Neural progenitor cell (in vitro differentiated cells): ENCODE measurements at regions not wholly inside any gene's neighbourhood (a gene's known extent, or its start where the extent isn't known, plus 50 kb on each side); places are given as distances from the start of the nearest gene placed in this dataset.

Source experiments
- DNase-seq: peaks from one replicate; pipeline ENCODE4 v3.0.0-alpha.2; 2016; ENCODE audit warnings: low spot score
- H2AFZ ChIP-seq: fragments of 200-600 bp; sonication (generic); replicated peaks from 2 replicates; pipeline ENCODE4 v1.6.1; 2016; ENCODE audit warnings: antibody characterized with exemption
- H3F3A ChIP-seq: fragments of 200-600 bp; sonication (generic); 2 replicates; pipeline ENCODE4 v1.6.1; 2016; ENCODE audit warnings: antibody characterized with exemption, low read depth
- H3K27ac ChIP-seq: fragments of 200-600 bp; sonication (generic); 2 replicates; pipeline ENCODE4 v1.5.1; 2016; ENCODE audit warnings: mild to moderate bottlenecking
- H3K27me3 ChIP-seq: fragments of 200-600 bp; sonication (generic); 2 replicates; pipeline ENCODE4 v1.6.1; 2016; ENCODE audit warnings: mild to moderate bottlenecking, moderate library complexity
- H3K36me3 ChIP-seq: fragments of 200-600 bp; sonication (generic); 2 replicates; pipeline ENCODE4 v1.5.1; 2016
- H3K4me1 ChIP-seq: fragments of 200-600 bp; sonication (generic); 2 replicates; pipeline ENCODE4 v1.6.1; 2016; ENCODE audit warnings: mixed run types
- H3K4me2 ChIP-seq: fragments of 200-600 bp; sonication (generic); 2 replicates; pipeline ENCODE4 v1.6.1; 2016
- H3K4me3 ChIP-seq: fragments of 200-600 bp; sonication (generic); 2 replicates; pipeline ENCODE4 v1.5.1; 2016
- H3K79me2 ChIP-seq: fragments of 200-600 bp; sonication (generic); 2 replicates; pipeline ENCODE4 v1.6.1; 2016; ENCODE audit warnings: low read depth
- H3K9ac ChIP-seq: fragments of 200-600 bp; sonication (generic); 2 replicates; pipeline ENCODE4 v1.6.1; 2016
- H3K9me3 ChIP-seq: fragments of 200-600 bp; sonication (generic); 2 replicates; pipeline ENCODE4 v1.5.1; 2016; ENCODE audit warnings: low read depth
- H4K20me1 ChIP-seq: fragments of 200-600 bp; sonication (generic); 2 replicates; pipeline ENCODE4 v1.6.1; 2016; ENCODE audit warnings: low read depth
- H3K27ac Mint-ChIP-seq: 3 replicates; pipeline ENCODE4 v1.8.0; 2021; ENCODE audit warnings: mixed read lengths
- H3K27me3 Mint-ChIP-seq: 2 replicates; pipeline ENCODE4 v1.8.0; 2022; ENCODE audit warnings: low read depth, mild to moderate bottlenecking, inconsistent platforms, moderate library complexity, mixed read lengths; ENCODE audit not compliant: insufficient read depth
- H3K36me3 Mint-ChIP-seq: 3 replicates; pipeline ENCODE4 v1.8.0; 2021; ENCODE audit warnings: mixed read lengths
- H3K4me1 Mint-ChIP-seq: 3 replicates; pipeline ENCODE4 v1.8.0; 2021; ENCODE audit warnings: mixed read lengths
- H3K4me3 Mint-ChIP-seq: 3 replicates; pipeline ENCODE4 v1.8.0; 2021; ENCODE audit warnings: mild to moderate bottlenecking, moderate library complexity, mixed read lengths
- H3K9me3 Mint-ChIP-seq: 3 replicates; pipeline ENCODE4 v1.8.0; 2020; ENCODE audit warnings: mixed read lengths
- CTCF ChIP-seq: fragments of 200-600 bp; sonication (generic); IDR thresholded peaks from 2 replicates; pipeline ENCODE4 v1.5.1; 2017; ENCODE audit warnings: antibody characterized with exemption, mild to moderate bottlenecking
- EZH2 ChIP-seq: fragments of 200-600 bp; sonication (generic); IDR thresholded peaks from 2 replicates; pipeline ENCODE4 v1.6.1; 2017; ENCODE audit warnings: antibody characterized with exemption, mild to moderate bottlenecking, moderate library complexity
- EZH2phosphoT487 ChIP-seq: fragments of 200-600 bp; sonication (generic); IDR thresholded peaks from 2 replicates; pipeline ENCODE4 v1.6.1; 2017; ENCODE audit warnings: antibody characterized with exemption

GRCh38 chrX:22629105-22629725 is 356.5 kb downstream of the CBLL2 start:
- H3K36me3 ChIP-seq = no peaks in the 10 kb centered on the region
- no peak overlapping the region for H3K4me3 Mint-ChIP-seq
- H3K9ac ChIP-seq = no peak overlapping the region
- no peaks in the 10 kb centered on the region for H3K36me3 Mint-ChIP-seq
- no peaks in the 10 kb centered on the region for H3K9me3 Mint-ChIP-seq
- H4K20me1 ChIP-seq = no peaks in the 10 kb centered on the region
- H3K27ac Mint-ChIP-seq = no peak overlapping the region
- H3K4me1 Mint-ChIP-seq = no peaks in the 10 kb centered on the region
- no peak overlapping the region for H2AFZ ChIP-seq
- H3K27me3 ChIP-seq = no peaks in the 10 kb centered on the region
- no peaks in the 10 kb centered on the region for H3K4me1 ChIP-seq
- no peak overlapping the region for H3K27ac ChIP-seq
- H3K79me2 ChIP-seq = no peaks in the 10 kb centered on the region
- no peak for DNase-seq
- no peaks in the 10 kb centered on the region for H3K9me3 ChIP-seq
- H3K27me3 Mint-ChIP-seq = peaks cover 2% of the 10 kb centered on the region
- H3K4me3 ChIP-seq = no peak overlapping the region
- no peak overlapping the region for H3K4me2 ChIP-seq
- TF ChIP-seq CTCF (no peak), EZH2phosphoT487 (no peak), EZH2 (no peak)
- no peaks in the 10 kb centered on the region for H3F3A ChIP-seq

GRCh38 chrX:22634083-22634482 is 361.4 kb downstream of the CBLL2 start:
- H3K27ac ChIP-seq = no peak overlapping the region
- no peak overlapping the region for H2AFZ ChIP-seq
- Mint-ChIP-seq H3K27ac (no peak overlapping the region), H3K4me1 (no peaks in the 10 kb centered on the region), H3K36me3 (no peaks in the 10 kb centered on the region), H3K4me3 (no peak overlapping the region), H3K27me3 (peaks cover 2% of the 10 kb centered on the region), H3K9me3 (no peaks in the 10 kb centered on the region)
- H3K9ac ChIP-seq = no peak overlapping the region
- no peaks in the 10 kb centered on the region for H3K36me3 ChIP-seq
- H3K4me1 ChIP-seq = no peaks in the 10 kb centered on the region
- no peaks in the 10 kb centered on the region for H3K79me2 ChIP-seq
- H3K4me2 ChIP-seq = no peak overlapping the region
- H3K9me3 ChIP-seq = peaks cover 4% of the 10 kb centered on the region
- TF ChIP-seq CTCF = no peak
- TF ChIP-seq EZH2phosphoT487 = no peak
- no peak for TF ChIP-seq EZH2
- H3F3A ChIP-seq = no peaks in the 10 kb centered on the region
- DNase-seq = no peak
- H4K20me1 ChIP-seq = no peaks in the 10 kb centered on the region
- H3K4me3 ChIP-seq = no peak overlapping the region
- no peaks in the 10 kb centered on the region for H3K27me3 ChIP-seq

GRCh38 chrX:22634751-22635150 is 362.0 kb downstream of the CBLL2 start:
- no peak overlapping the region for H3K4me3 Mint-ChIP-seq
- no peaks in the 10 kb centered on the region for H4K20me1 ChIP-seq
- no peaks in the 10 kb centered on the region for H3K27me3 ChIP-seq
- H3K36me3 ChIP-seq = no peaks in the 10 kb centered on the region
- H3K4me1 ChIP-seq = no peaks in the 10 kb centered on the region
- H3K4me2 ChIP-seq = no peak overlapping the region
- H3K9ac ChIP-seq = no peak overlapping the region
- DNase-seq = no peak
- H3K27ac Mint-ChIP-seq = no peak overlapping the region
- H3K4me3 ChIP-seq = no peak overlapping the region
- H3F3A ChIP-seq = no peaks in the 10 kb centered on the region
- H3K9me3 ChIP-seq = peaks cover 4% of the 10 kb centered on the region
- no peaks in the 10 kb centered on the region for H3K36me3 Mint-ChIP-seq
- peaks cover 2% of the 10 kb centered on the region for H3K27me3 Mint-ChIP-seq
- no peaks in the 10 kb centered on the region for H3K9me3 Mint-ChIP-seq
- H3K27ac ChIP-seq = no peak overlapping the region
- no peaks in the 10 kb centered on the region for H3K79me2 ChIP-seq
- no peak overlapping the region for H2AFZ ChIP-seq
- no peaks in the 10 kb centered on the region for H3K4me1 Mint-ChIP-seq
- TF ChIP-seq EZH2 (no peak), CTCF (no peak), EZH2phosphoT487 (no peak)
